ENCODE measurements at regions not wholly inside any gene's neighbourhood (a gene's known extent, or its start where the extent isn't known, plus 50 kb on each side); places are given as distances from the start of the nearest gene placed in this dataset.

GRCh38 chr21:38709876-38710275, 95.9 kb upstream of the ETS2 start:
- no peak for FAIRE-seq
- no peak for ATAC-seq
- no peak for DNase-seq (ENCODE audit: extremely low read depth in 1 of 4, low spot score in 3 of 4)
- Histone ChIP-seq H3K79me2 (ENCODE audit: control insufficient read depth, insufficient read depth, low read length) (no peaks in the 10 kb centered on the region), H3K4me3 (no peak overlapping the region), H2AFZ (ENCODE audit: low read depth, low read length) (no peak overlapping the region), H3K4me2 (ENCODE audit: insufficient read depth, low read length) (no peak overlapping the region), H3K9me1 (ENCODE audit: control insufficient read depth, insufficient read depth, low read length) (no peaks in the 10 kb centered on the region), H3K27me3 (ENCODE audit: control insufficient read depth in 2 of 2, insufficient read depth in 2 of 2, low read length in 2 of 2) (peaks cover 0 to 3% of the 10 kb centered on the region in 2 experiments; a peak in 2 of 5 replicates), H3K27ac (ENCODE audit: extremely low read depth, low read depth, low read length) (no peak overlapping the region), H4K20me1 (replicated peaks; ENCODE audit: control insufficient read depth, insufficient read depth, low read length) (no peaks in the 10 kb centered on the region), H3K9me3 (replicated peaks; ENCODE audit: control insufficient read depth, insufficient read depth, low read depth, low read length) (no peaks in the 10 kb centered on the region), H3K36me3 (ENCODE audit: control insufficient read depth, insufficient read depth, low read length) (no peaks in the 10 kb centered on the region), H3K9ac (ENCODE audit: insufficient read depth in 1 of 2, low read depth in 2 of 2, low read length in 2 of 2) (no peak overlapping the region), H3K4me1 (replicated peaks in 1 of 2; ENCODE audit: control insufficient read depth in 2 of 2, insufficient read depth in 2 of 2, low read length in 2 of 2) (no peaks in the 10 kb centered on the region; a peak in 1 of 5 replicates)
- in situ Hi-C loops (cut with MboI) = no loop called here
- POLR2A ChIA-PET = interaction anchor here (0.7 to 0.8 kb wide), 2 partner anchors 10 to 1739 kb away, joined by 3 read pairs; no protein-coding TSS in a partner anchor
- 0% methylated on average over 4 of the region's 4 CpGs for WGBS (ENCODE audit: insufficient coverage, low coverage, missing lambda C conversion rate)
- BruUV-seq (replicated peaks) = no TSS peak
- CTCF ChIA-PET (ENCODE audit: low intra/inter-chr PET ratio) = no interaction called here
- intact Hi-C loops (cut with micrococcal nuclease) = loop anchor here (10.0 kb wide), 1 partner anchor 205 kb away; no protein-coding TSS in a partner anchor
- TF ChIP-seq RBM17 (IDR thresholded peaks at IDR 0.05; ENCODE audit: borderline replicate concordance, low read depth, low read length) (no peak), ARID2 (IDR thresholded peaks at IDR 0.05) (no peak), RAD21 (CRISPR knock-in tag; conservative IDR thresholded peaks at IDR 0.05 in 1 of 2, IDR thresholded peaks at IDR 0.05 in 1 of 2) (no peak), ARID4B (CRISPR knock-in tag; IDR thresholded peaks at IDR 0.05) (no peak), ARID3B (CRISPR knock-in tag; IDR thresholded peaks at IDR 0.05; ENCODE audit: borderline replicate concordance) (no peak), NELFE (IDR thresholded peaks at IDR 0.05; ENCODE audit: insufficient read depth, insufficient read length) (no peak), MAFG (tag; conservative IDR thresholded peaks at IDR 0.05) (no peak), NFIX (CRISPR knock-in tag; IDR thresholded peaks at IDR 0.05; ENCODE audit: low read depth) (no peak), ERF (CRISPR knock-in tag; IDR thresholded peaks at IDR 0.05) (no peak), RHOXF2B (CRISPR knock-in tag; conservative IDR thresholded peaks at IDR 0.05) (no peak), CSDE1 (IDR thresholded peaks at IDR 0.05) (no peak), ARID1B (IDR thresholded peaks at IDR 0.05) (no peak), LARP7 (IDR thresholded peaks at IDR 0.05) (no peak)
- TF ChIP-seq, protein P1, sequence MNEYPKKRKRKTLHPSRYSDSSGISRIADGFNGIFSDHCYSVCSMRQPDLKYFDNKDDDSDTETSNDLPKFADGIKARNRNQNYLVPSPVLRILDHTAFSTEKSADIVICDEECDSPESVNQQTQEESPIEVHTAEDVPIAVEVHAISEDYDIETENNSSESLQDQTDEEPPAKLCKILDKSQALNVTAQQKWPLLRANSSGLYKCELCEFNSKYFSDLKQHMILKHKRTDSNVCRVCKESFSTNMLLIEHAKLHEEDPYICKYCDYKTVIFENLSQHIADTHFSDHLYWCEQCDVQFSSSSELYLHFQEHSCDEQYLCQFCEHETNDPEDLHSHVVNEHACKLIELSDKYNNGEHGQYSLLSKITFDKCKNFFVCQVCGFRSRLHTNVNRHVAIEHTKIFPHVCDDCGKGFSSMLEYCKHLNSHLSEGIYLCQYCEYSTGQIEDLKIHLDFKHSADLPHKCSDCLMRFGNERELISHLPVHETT (CRISPR knock-in tag; conservative IDR thresholded peaks at IDR 0.05 in 1 of 2, IDR thresholded peaks at IDR 0.05 in 1 of 2) = no peak
- TF ChIP-seq, protein P2, sequence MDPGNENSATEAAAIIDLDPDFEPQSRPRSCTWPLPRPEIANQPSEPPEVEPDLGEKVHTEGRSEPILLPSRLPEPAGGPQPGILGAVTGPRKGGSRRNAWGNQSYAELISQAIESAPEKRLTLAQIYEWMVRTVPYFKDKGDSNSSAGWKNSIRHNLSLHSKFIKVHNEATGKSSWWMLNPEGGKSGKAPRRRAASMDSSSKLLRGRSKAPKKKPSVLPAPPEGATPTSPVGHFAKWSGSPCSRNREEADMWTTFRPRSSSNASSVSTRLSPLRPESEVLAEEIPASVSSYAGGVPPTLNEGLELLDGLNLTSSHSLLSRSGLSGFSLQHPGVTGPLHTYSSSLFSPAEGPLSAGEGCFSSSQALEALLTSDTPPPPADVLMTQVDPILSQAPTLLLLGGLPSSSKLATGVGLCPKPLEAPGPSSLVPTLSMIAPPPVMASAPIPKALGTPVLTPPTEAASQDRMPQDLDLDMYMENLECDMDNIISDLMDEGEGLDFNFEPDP (CRISPR knock-in tag; IDR thresholded peaks at IDR 0.05) = no peak
